ENCODE measurements at regions not wholly inside any gene's neighbourhood (a gene's known extent, or its start where the extent isn't known, plus 50 kb on each side); places are given as distances from the start of the nearest gene placed in this dataset.

DNA sequence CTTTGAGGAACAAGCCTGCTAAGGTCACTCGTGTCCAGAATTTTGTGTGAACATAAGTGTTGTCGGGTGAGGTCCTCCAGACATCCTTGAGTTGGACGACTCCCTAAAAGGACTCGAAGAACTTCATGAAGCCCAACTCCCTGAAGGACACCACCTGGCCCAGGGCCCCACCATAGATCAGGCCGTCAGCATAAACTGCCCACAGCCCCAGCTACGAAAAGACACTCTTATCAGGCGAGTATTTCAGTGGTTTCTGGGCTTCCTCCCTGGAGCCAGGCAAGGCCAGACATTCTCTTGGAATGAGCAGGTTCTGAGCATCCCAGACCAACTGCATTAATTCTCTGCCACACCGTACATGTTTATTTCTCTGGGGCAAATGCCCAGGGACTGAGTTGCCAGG lies 170.1 kb downstream of the IGLL1 start:
- Histone ChIP-seq H3K27me3 (replicated peaks in 1 of 4; ENCODE audit: control insufficient read depth in 3 of 4, extremely low read depth in 1 of 4, insufficient read depth in 3 of 4, low read length in 3 of 4) (peaks cover 0 to 6% (median under 1%) of the 10 kb centered on the region in 4 experiments; a peak in 2 of 7 replicates), H3K9ac (replicated peaks in 1 of 4; ENCODE audit: extremely low read depth in 1 of 4, low read depth in 3 of 4, low read length in 3 of 4) (no peak overlapping the region), H3K4me1 (replicated peaks in 1 of 4; ENCODE audit: control insufficient read depth in 3 of 4, insufficient read depth in 4 of 4, low read length in 3 of 4) (peaks cover 0 to 3% (median 1%) of the 10 kb centered on the region in 4 experiments; a peak in 4 of 7 replicates), H3K4ac (replicated peaks; ENCODE audit: insufficient read length, low read depth, low read length) (no peak overlapping the region), H3K23me2 (ENCODE audit: low read depth, low read length) (no peaks in the 10 kb centered on the region), H2BK15ac (ENCODE audit: low read length) (no peak overlapping the region), H2BK20ac (ENCODE audit: low read length) (no peak overlapping the region), H2AFZ (ENCODE audit: low read length) (no peak overlapping the region), H2BK120ac (replicated peaks; ENCODE audit: low read depth, low read length) (no peak overlapping the region), H3K4me2 (ENCODE audit: insufficient read depth in 1 of 2, low read depth in 2 of 2, low read length in 2 of 2) (no peak overlapping the region), H4K20me1 (replicated peaks in 1 of 2; ENCODE audit: control insufficient read depth in 1 of 2, insufficient read depth in 2 of 2, low read length in 2 of 2) (peaks cover 0 to 1% of the 10 kb centered on the region in 2 experiments), H4K5ac (ENCODE audit: insufficient read length, low read depth, low read length) (no peak overlapping the region), H3K4me3 (ENCODE audit: extremely low read depth in 1 of 4, insufficient read depth in 2 of 4, low read depth in 3 of 4, low read length in 4 of 4) (no peak overlapping the region), H3K56ac (replicated peaks; ENCODE audit: insufficient read length, low read depth, low read length) (no peak overlapping the region), H2AK5ac (ENCODE audit: low read depth, low read length) (no peak overlapping the region), H3K14ac (ENCODE audit: insufficient read length) (no peak overlapping the region), H2BK5ac (ENCODE audit: low read depth, low read length) (no peak overlapping the region), H3K79me2 (ENCODE audit: control insufficient read depth in 1 of 2, insufficient read depth in 2 of 2, low read length in 2 of 2) (no peaks in the 10 kb centered on the region), H3K79me1 (ENCODE audit: low read depth, low read length) (no peaks in the 10 kb centered on the region), H3K36me3 (ENCODE audit: control insufficient read depth in 2 of 4, insufficient read depth in 4 of 4, low read length in 3 of 4) (no peaks in the 10 kb centered on the region), H2BK12ac (ENCODE audit: low read depth, low read length) (no peak overlapping the region), H3K9me3 (ENCODE audit: insufficient read depth in 2 of 2, low read depth in 1 of 2, low read length in 1 of 2) (no peaks in the 10 kb centered on the region), H4K8ac (ENCODE audit: extremely low read depth, insufficient read depth, low read length) (no peak overlapping the region), H3K18ac (ENCODE audit: extremely low read depth, low read length) (no peak overlapping the region), H3K27ac (ENCODE audit: low read depth, low read length) (no peak overlapping the region), H3K23ac (ENCODE audit: insufficient read length) (no peak overlapping the region), H4K91ac (replicated peaks; ENCODE audit: insufficient read length, low read length) (no peak overlapping the region)
- ChIA-PET POLR2A (ENCODE audit: partially characterized antibody) (no interaction called here), CTCF (ENCODE audit: partially characterized antibody) (interaction anchor here (1.0 to 1.4 kb wide), 2 partner anchors 24 to 99 kb away, joined by 3 to 8 read pairs; no protein-coding TSS in a partner anchor)
- 89% methylated on average over 8 of the region's 8 CpGs; no CpG with 5 or more reads in 1 of the 2 experiments for WGBS, 2 experiments (ENCODE audit: extremely low coverage in 1 of 2, insufficient coverage in 1 of 2, insufficient read length in 1 of 2, insufficient replicate concordance in 2 of 2, low coverage in 1 of 2, low lambda C conversion rate in 2 of 2, missing lambda C conversion rate in 1 of 2)
- no peak for FAIRE-seq
- no peak for DNase-seq (ENCODE audit: low read depth in 1 of 2, low spot score in 2 of 2)
- TF ChIP-seq CREB1 (IDR thresholded peaks at IDR 0.05) (no peak), RNF2 (IDR thresholded peaks at IDR 0.05; ENCODE audit: borderline replicate concordance, low read depth, low read length, missing control alignments, poor library complexity, severe bottlenecking) (no peak), POLR2A (IDR thresholded peaks at IDR 0.05; ENCODE audit: control extremely low read depth in 1 of 2, low read depth in 2 of 2, low read length in 2 of 2) (no peak), YY1 (IDR thresholded peaks at IDR 0.05; ENCODE audit: low read depth, low read length) (no peak), POU5F1 (IDR thresholded peaks at IDR 0.05; ENCODE audit: low read depth, low read length) (no peak), HDAC2 (IDR thresholded peaks at IDR 0.05; ENCODE audit: borderline replicate concordance in 1 of 2, low read depth in 2 of 2, low read length in 2 of 2) (no peak), TEAD4 (IDR thresholded peaks at IDR 0.05; ENCODE audit: low read depth, low read length) (no peak), MAFK (IDR thresholded peaks at IDR 0.05; ENCODE audit: low read depth, low read length) (no peak), FOSL1 (IDR thresholded peaks at IDR 0.05; ENCODE audit: insufficient read depth, low read depth, low read length) (no peak), EP300 (IDR thresholded peaks at IDR 0.05; ENCODE audit: borderline replicate concordance in 1 of 2, low read depth in 2 of 2, low read length in 2 of 2) (no peak), CHD1 (IDR thresholded peaks at IDR 0.05; ENCODE audit: low read depth, low read length) (no peak), GABPA (IDR thresholded peaks at IDR 0.05; ENCODE audit: borderline replicate concordance, insufficient read depth, low read length) (no peak), GTF2F1 (IDR thresholded peaks at IDR 0.05; ENCODE audit: borderline replicate concordance, low read depth, low read length) (no peak), CEBPB (IDR thresholded peaks at IDR 0.05; ENCODE audit: low read depth, low read length) (no peak), RBBP5 (IDR thresholded peaks at IDR 0.05; ENCODE audit: borderline replicate concordance, low read depth, low read length) (no peak)

Measured in H1 (cell line).